OCI-M2 (cell line): ENCODE measurements at regions not wholly inside any gene's neighbourhood (a gene's known extent, or its start where the extent isn't known, plus 50 kb on each side); places are given as distances from the start of the nearest gene placed in this dataset.
"Not testable (repeated sequence)": the region's sequence is repeated elsewhere in the genome, so short reads cannot be mapped to it uniquely, and the experiment has no call there.

Experiments used
- DNase-seq: peaks from one replicate; lab custom pipeline; 2025; ENCODE audit not compliant: unreplicated experiment; lab: John Stamatoyannopoulos, UW

GRCh38 chr1:88321706-88322105 lies 362.4 kb upstream of the PKN2 start:
- no peak for DNase-seq

- DNase-seq: no peak
These were observed 359.2 kb upstream of the PKN2 start for GRCh38 chr1:88324899-88325298.

- DNase-seq: no peak
These were observed 356.4 kb upstream of the PKN2 start for GRCh38 chr1:88327391-88328267.

- DNase-seq: no peak
These were observed 353.9 kb upstream of the PKN2 start for GRCh38 chr1:88330201-88330600.

- no peak for DNase-seq
These were observed 350.9 kb upstream of the PKN2 start for GRCh38 chr1:88333086-88333695.

- no peak for DNase-seq
These were observed 342.6 kb upstream of the PKN2 start for GRCh38 chr1:88341447-88341846.

GRCh38 chr1:88342081-88342480 lies 342.0 kb upstream of the PKN2 start:
- not testable (repeated sequence) for DNase-seq

GRCh38 chr1:88350648-88351047 lies 333.4 kb upstream of the PKN2 start:
- no peak for DNase-seq

- DNase-seq: no peak
These were observed 332.1 kb upstream of the PKN2 start for GRCh38 chr1:88351960-88352359.

GRCh38 chr1:88354256-88354655 lies 329.8 kb upstream of the PKN2 start:
- DNase-seq: no peak

GRCh38 chr1:88357729-88358128 lies 326.3 kb upstream of the PKN2 start:
- DNase-seq: no peak

- no peak for DNase-seq
These were observed 312.5 kb upstream of the PKN2 start for GRCh38 chr1:88371436-88372023.

- no peak for DNase-seq
These were observed 308.1 kb upstream of the PKN2 start for GRCh38 chr1:88375977-88376376.

GRCh38 chr1:88376421-88376820 lies 307.7 kb upstream of the PKN2 start:
- no peak for DNase-seq

GRCh38 chr1:88378560-88378959 lies 305.5 kb upstream of the PKN2 start:
- no peak for DNase-seq

- DNase-seq: no peak
These were observed 289.1 kb upstream of the PKN2 start for GRCh38 chr1:88394958-88395357.

- DNase-seq: no peak
These were observed 285.7 kb upstream of the PKN2 start for GRCh38 chr1:88398338-88398737.

- no peak for DNase-seq
These were observed 284.4 kb upstream of the PKN2 start for GRCh38 chr1:88399690-88400089.

GRCh38 chr1:88401313-88401712 lies 282.8 kb upstream of the PKN2 start:
- no peak for DNase-seq

GRCh38 chr1:88404582-88404981 lies 279.5 kb upstream of the PKN2 start:
- no peak for DNase-seq

- DNase-seq: no peak
These were observed 276.8 kb upstream of the PKN2 start for GRCh38 chr1:88407248-88407647.

- no peak for DNase-seq
These were observed 262.1 kb upstream of the PKN2 start for GRCh38 chr1:88421997-88422396.
